DOHH2 (cell line): ENCODE measurements at regions not wholly inside any gene's neighbourhood (a gene's known extent, or its start where the extent isn't known, plus 50 kb on each side); places are given as distances from the start of the nearest gene placed in this dataset.

Experiments
- CTCF ChIP-seq: fragments of 200-600 bp; sonication (generic); IDR thresholded peaks from one replicate; pipeline ENCODE4 v1.5.1; 2014; ENCODE audit warnings: antibody characterized with exemption, mild to moderate bottlenecking, low read depth, low read length; ENCODE audit not compliant: poor library complexity, severe bottlenecking
- EZH2phosphoT487 ChIP-seq: fragments of 200-600 bp; sonication (generic); IDR thresholded peaks from 2 replicates; pipeline ENCODE4 v1.6.1; 2017; ENCODE audit warnings: borderline replicate concordance, mild to moderate bottlenecking, antibody characterized with exemption, low read length, moderate library complexity, mixed read lengths

- TF ChIP-seq EZH2phosphoT487 (no peak), CTCF (no peak)
Measured at GRCh38 chr1:99502400-99502799, 143.5 kb upstream of the PALMD start.
